Cardiac muscle cell (in vitro differentiated cells and primary cell): ENCODE measurements at regions not wholly inside any gene's neighbourhood (a gene's known extent, or its start where the extent isn't known, plus 50 kb on each side); places are given as distances from the start of the nearest gene placed in this dataset.
A peak's percentile ranks its signal among the peaks of the same experiment; 100 is the strongest.

ENCODE experiments used
- DNase-seq, 2 donors: peaks; one replicate each; pipeline versions ENCODE4 v3.0.0 to v3.0.0-alpha.2; 2010 to 2017; ENCODE audit warnings: low read depth in 1 of 2, low spot score in 1 of 2
- H3K27ac ChIP-seq: fragments of 200-600 bp; sonication (generic); 2 replicates; pipeline ENCODE4 v1.5.1; 2016
- H3K27me3 ChIP-seq: fragments of 200-600 bp; sonication (generic); 2 replicates; pipeline ENCODE4 v1.6.0; 2016; ENCODE audit warnings: control low read depth
- H3K36me3 ChIP-seq: fragments of 200-600 bp; sonication (generic); 2 replicates; pipeline ENCODE4 v1.5.1; 2016; ENCODE audit warnings: control low read depth
- H3K4me1 ChIP-seq: fragments of 200-600 bp; sonication (generic); 2 replicates; pipeline ENCODE4 v1.8.1; 2017; ENCODE audit warnings: low read depth, mild to moderate bottlenecking, mixed run types
- H3K4me3 ChIP-seq: fragments of 200-600 bp; sonication (generic); 2 replicates; pipeline ENCODE4 v1.5.1; 2016; ENCODE audit warnings: mild to moderate bottlenecking
- H3K9me3 ChIP-seq: fragments of 200-600 bp; sonication (generic); 2 replicates; pipeline ENCODE4 v1.5.1; 2017; ENCODE audit warnings: low read depth, mild to moderate bottlenecking, control low read depth
- TF ChIP-seq, protein P1 (sequence below): IDR thresholded peaks from 2 replicates; pipeline ENCODE4 v1.5.1; 2012; ENCODE audit warnings: low read depth, mild to moderate bottlenecking, low read length

DNA sequence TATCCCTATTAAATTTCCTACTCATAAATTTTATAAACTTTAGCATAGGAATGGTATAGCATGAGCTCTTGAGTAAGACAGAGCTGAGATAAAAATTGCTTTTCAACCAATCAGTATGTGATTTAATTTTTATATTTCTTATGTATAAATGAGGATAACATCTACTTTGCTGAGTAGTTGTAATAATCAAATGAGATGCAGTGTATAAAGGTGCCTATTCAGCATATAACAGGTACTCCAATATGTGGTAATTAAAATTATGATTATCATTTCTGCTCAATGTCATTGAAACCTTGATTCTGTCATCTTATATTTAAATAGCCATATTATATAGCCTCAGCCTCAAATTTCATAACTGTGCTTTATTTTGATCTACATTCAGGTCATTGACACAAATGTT lies 700.4 kb upstream of the SLC8A1 start:
- no peaks in the 10 kb centered on the region for H3K4me1 ChIP-seq
- no peaks in the 10 kb centered on the region for H3K36me3 ChIP-seq
- H3K27me3 ChIP-seq, result no peaks in the 10 kb centered on the region
- H3K4me3 ChIP-seq, result no peak overlapping the region
- TF ChIP-seq, protein P1, sequence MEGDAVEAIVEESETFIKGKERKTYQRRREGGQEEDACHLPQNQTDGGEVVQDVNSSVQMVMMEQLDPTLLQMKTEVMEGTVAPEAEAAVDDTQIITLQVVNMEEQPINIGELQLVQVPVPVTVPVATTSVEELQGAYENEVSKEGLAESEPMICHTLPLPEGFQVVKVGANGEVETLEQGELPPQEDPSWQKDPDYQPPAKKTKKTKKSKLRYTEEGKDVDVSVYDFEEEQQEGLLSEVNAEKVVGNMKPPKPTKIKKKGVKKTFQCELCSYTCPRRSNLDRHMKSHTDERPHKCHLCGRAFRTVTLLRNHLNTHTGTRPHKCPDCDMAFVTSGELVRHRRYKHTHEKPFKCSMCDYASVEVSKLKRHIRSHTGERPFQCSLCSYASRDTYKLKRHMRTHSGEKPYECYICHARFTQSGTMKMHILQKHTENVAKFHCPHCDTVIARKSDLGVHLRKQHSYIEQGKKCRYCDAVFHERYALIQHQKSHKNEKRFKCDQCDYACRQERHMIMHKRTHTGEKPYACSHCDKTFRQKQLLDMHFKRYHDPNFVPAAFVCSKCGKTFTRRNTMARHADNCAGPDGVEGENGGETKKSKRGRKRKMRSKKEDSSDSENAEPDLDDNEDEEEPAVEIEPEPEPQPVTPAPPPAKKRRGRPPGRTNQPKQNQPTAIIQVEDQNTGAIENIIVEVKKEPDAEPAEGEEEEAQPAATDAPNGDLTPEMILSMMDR, result no peak
- DNase-seq, result no peak
- H3K9me3 ChIP-seq, result no peaks in the 10 kb centered on the region
- H3K27ac ChIP-seq, result no peak overlapping the region

DNA sequence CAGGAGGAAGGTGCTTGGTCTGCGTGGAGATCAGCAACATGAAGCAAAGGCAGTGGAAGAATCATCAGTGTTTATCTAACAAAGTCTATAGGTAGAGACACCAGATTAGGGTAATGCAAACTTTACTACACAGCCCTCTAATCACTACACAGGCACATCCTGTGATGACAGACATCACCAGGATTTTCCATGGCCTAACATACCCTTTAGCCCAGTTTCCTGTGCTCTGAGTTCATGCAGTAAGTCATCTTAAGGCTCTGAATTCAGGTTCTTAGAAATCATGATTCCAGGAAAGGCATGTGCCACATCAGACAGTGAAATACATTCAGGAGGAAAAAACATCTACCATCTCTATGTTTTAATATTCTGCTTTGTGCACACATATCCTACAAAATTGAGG lies 708.5 kb upstream of the SLC8A1 start:
- peak in 1 of 2 donors; percentile 17 for DNase-seq
- H3K27me3 ChIP-seq, result no peaks in the 10 kb centered on the region
- no peaks in the 10 kb centered on the region for H3K4me1 ChIP-seq
- no peaks in the 10 kb centered on the region for H3K36me3 ChIP-seq
- no peaks in the 10 kb centered on the region for H3K9me3 ChIP-seq
- TF ChIP-seq, protein P1, result no peak
- H3K4me3 ChIP-seq, result no peak overlapping the region
- H3K27ac ChIP-seq, result no peak overlapping the region

DNA sequence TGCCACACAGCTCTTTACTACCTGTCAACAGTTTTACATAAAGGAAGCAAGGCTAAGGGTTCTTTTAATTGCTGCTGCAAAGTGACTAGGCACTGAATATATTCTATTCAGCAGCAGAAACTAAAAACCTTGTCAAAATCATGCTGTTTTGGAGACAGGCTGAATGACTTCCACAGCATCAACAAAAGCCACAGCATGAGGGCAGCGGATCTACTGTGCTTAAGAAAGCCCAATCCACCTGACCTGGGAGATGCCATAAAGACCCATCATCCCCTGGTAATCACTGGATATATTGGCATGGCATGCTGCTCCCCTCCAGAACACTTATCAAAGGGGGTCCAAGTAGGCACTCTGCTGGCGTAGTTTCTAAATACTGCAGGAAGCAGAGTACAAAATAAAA lies 715.1 kb upstream of the SLC8A1 start:
- Histone ChIP-seq H3K4me3 (no peak overlapping the region), H3K4me1 (peaks cover 7% of the 10 kb centered on the region), H3K9me3 (no peaks in the 10 kb centered on the region), H3K27me3 (no peaks in the 10 kb centered on the region), H3K36me3 (no peaks in the 10 kb centered on the region), H3K27ac (no peak overlapping the region)
- no peak for DNase-seq
- TF ChIP-seq, protein P1, result no peak

DNA sequence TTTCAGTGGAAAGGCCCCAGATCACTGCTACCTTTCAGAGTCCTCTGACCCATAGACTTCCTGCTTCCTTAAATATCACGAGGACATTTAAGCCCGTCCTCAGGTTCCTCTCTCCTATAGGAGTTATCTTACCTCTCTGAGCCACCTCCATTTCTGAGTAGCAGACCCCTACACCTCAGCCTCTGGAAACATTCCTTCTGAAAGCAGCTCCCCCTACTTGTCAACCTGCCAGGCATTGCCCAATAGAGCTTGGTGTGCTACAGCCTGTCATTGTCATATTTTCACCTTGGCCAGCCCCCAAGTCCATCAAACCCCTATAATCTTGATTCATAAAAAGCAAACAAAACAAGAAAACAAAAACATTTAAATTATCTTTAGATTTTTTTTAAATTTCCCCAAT lies 717.9 kb upstream of the SLC8A1 start:
- Histone ChIP-seq H3K36me3 (no peaks in the 10 kb centered on the region), H3K27me3 (no peaks in the 10 kb centered on the region), H3K27ac (no peak overlapping the region), H3K4me3 (no peak overlapping the region), H3K4me1 (peaks cover 7% of the 10 kb centered on the region), H3K9me3 (no peaks in the 10 kb centered on the region)
- TF ChIP-seq, protein P1, result no peak
- no peak for DNase-seq

DNA sequence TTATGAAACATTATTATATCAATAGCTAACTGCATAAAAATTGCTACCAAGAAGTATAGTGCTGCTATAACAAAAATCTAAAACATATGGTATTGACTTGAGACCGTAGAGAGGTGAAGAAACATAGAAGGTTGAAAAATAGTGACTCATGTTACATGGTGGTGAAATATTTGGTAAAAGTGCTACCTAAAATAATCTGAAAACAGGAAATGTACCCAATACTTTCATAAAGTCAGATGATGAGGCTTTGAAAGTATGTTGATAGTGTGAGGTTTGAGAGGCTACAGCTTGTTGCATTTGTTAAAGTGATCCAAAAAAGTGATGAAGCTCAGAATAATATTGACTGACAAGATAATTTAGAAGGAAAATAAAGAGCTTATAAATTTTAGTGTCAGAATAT lies 718.7 kb upstream of the SLC8A1 start:
- Histone ChIP-seq H3K27me3 (no peaks in the 10 kb centered on the region), H3K9me3 (no peaks in the 10 kb centered on the region), H3K27ac (no peak overlapping the region), H3K36me3 (no peaks in the 10 kb centered on the region), H3K4me1 (peaks cover 7% of the 10 kb centered on the region), H3K4me3 (no peak overlapping the region)
- TF ChIP-seq, protein P1, result no peak
- DNase-seq, result no peak

DNA sequence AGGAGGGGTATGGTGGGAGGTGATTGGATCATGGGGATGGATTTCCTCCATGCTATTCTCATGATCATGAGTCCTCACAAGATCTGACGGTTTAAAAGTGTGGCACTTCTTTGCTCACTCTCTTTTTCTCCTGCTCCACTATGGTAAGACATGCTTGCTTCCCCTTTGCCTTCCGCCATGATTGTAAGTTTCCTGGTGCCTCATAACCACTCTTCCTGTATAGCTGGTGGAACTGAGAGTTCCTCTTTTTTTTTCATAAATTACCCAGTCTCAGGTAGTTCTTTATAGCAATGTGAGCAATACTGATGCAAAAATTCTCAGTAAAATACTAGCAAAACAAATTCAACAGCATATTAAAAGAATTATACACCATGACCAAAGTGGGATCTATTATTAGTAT lies 728.5 kb upstream of the SLC8A1 start:
- Histone ChIP-seq H3K9me3 (no peaks in the 10 kb centered on the region), H3K36me3 (no peaks in the 10 kb centered on the region)

More for the DNA sequence above, 728.5 kb upstream of the SLC8A1 start:
- Histone ChIP-seq H3K27me3 (no peaks in the 10 kb centered on the region), H3K4me1 (no peaks in the 10 kb centered on the region), H3K4me3 (no peak overlapping the region), H3K27ac (no peak overlapping the region)
- TF ChIP-seq, protein P1, result no peak
- DNase-seq, result no peak
